Astrocyte of the cerebellum (primary cell): ENCODE measurements at regions not wholly inside any gene's neighbourhood (a gene's known extent, or its start where the extent isn't known, plus 50 kb on each side); places are given as distances from the start of the nearest gene placed in this dataset.

Source experiments
- DNase-seq: peaks from one replicate; pipeline ENCODE4 v3.0.0-alpha.2; 2011; ENCODE audit warnings: low read depth
- H3K4me3 ChIP-seq: 2 replicates; pipeline ENCODE4 v1.5.1; 2011; ENCODE audit warnings: mild to moderate bottlenecking, low read depth, low read length, moderate library complexity
- CTCF ChIP-seq: IDR thresholded peaks from 2 replicates; pipeline ENCODE4 v1.5.1; 2012; ENCODE audit warnings: low read length, low read depth, moderate library complexity, mild to moderate bottlenecking; ENCODE audit errors: missing control alignments
- in situ Hi-C: cut with HindIII; loops from 2 replicates; pipeline ENCODE4 v1.10.0; 2017; ENCODE audit warnings: low sequenced_read_pairs

- no peak for TF ChIP-seq CTCF
- in situ Hi-C loops = no loop called here
- no peak overlapping the region for H3K4me3 ChIP-seq
Measured at GRCh38 chr14:95011445-95012006, 145.8 kb downstream of the DICER1 start.

GRCh38 chr14:95008445-95009217 lies 148.7 kb downstream of the DICER1 start:
- no peak overlapping the region for H3K4me3 ChIP-seq
- in situ Hi-C loops = no loop called here

More at GRCh38 chr14:95011445-95012006, 145.8 kb downstream of the DICER1 start:
- no peak for DNase-seq

GRCh38 chr14:95007921-95008320 lies 149.4 kb downstream of the DICER1 start:
- no peak overlapping the region for H3K4me3 ChIP-seq
- no peak for TF ChIP-seq CTCF
- in situ Hi-C loops = no loop called here
- no peak for DNase-seq

More at GRCh38 chr14:95008445-95009217, 148.7 kb downstream of the DICER1 start:
- no peak for TF ChIP-seq CTCF
- no peak for DNase-seq

- TF ChIP-seq CTCF = no peak
- in situ Hi-C loops = no loop called here
- DNase-seq = no peak
- H3K4me3 ChIP-seq = no peak overlapping the region
Measured at GRCh38 chr14:95006479-95006878, 150.8 kb downstream of the DICER1 start.

- no peak for TF ChIP-seq CTCF
- DNase-seq = no peak
- H3K4me3 ChIP-seq = no peak overlapping the region
- in situ Hi-C loops = no loop called here
Measured at GRCh38 chr14:95006051-95006450, 151.3 kb downstream of the DICER1 start.

- TF ChIP-seq CTCF = no peak
- H3K4me3 ChIP-seq = no peak overlapping the region
- in situ Hi-C loops = no loop called here
- DNase-seq = no peak
Measured at GRCh38 chr14:95003099-95003960, 154.0 kb downstream of the DICER1 start.
